ENCODE measurements at regions not wholly inside any gene's neighbourhood (a gene's known extent, or its start where the extent isn't known, plus 50 kb on each side); places are given as distances from the start of the nearest gene placed in this dataset.

- no peak for DNase-seq (ENCODE audit: low read depth)
Observed at GRCh38 chr10:55158633-55159032, 357.6 kb upstream of the PCDH15 start.

- DNase-seq (ENCODE audit: low read depth) = peak; percentile 67
Observed at GRCh38 chr10:55146032-55146431, 345.0 kb upstream of the PCDH15 start.

GRCh38 chr10:55144001-55144400 lies 343.0 kb upstream of the PCDH15 start:
- peak; percentile 62 for DNase-seq (ENCODE audit: low read depth)

GRCh38 chr10:55141892-55142291 lies 340.9 kb upstream of the PCDH15 start:
- DNase-seq (ENCODE audit: low read depth) = no peak

GRCh38 chr10:55137063-55137462 lies 336.0 kb upstream of the PCDH15 start:
- no peak for DNase-seq (ENCODE audit: low read depth)

GRCh38 chr10:55104738-55105137 lies 303.7 kb upstream of the PCDH15 start:
- no peak for DNase-seq (ENCODE audit: low read depth)

- DNase-seq (ENCODE audit: low read depth) = no peak
Observed at GRCh38 chr10:55098452-55098851, 297.4 kb upstream of the PCDH15 start.

- no peak for DNase-seq (ENCODE audit: low read depth)
Observed at GRCh38 chr10:55091691-55092328, 290.8 kb upstream of the PCDH15 start.

- DNase-seq (ENCODE audit: low read depth) = no peak
Observed at GRCh38 chr10:55078121-55078520, 277.1 kb upstream of the PCDH15 start.

GRCh38 chr10:55065185-55065584 lies 264.2 kb upstream of the PCDH15 start:
- DNase-seq (ENCODE audit: low read depth) = no peak

- no peak for DNase-seq (ENCODE audit: low read depth)
Observed at GRCh38 chr10:55063811-55064210, 262.8 kb upstream of the PCDH15 start.

- DNase-seq (ENCODE audit: low read depth) = no peak
Observed at GRCh38 chr10:55062349-55062748, 261.3 kb upstream of the PCDH15 start.

- DNase-seq (ENCODE audit: low read depth) = no peak
Observed at GRCh38 chr10:55058800-55059199, 257.8 kb upstream of the PCDH15 start.

- no peak for DNase-seq (ENCODE audit: low read depth)
Observed at GRCh38 chr10:55051515-55051914, 250.5 kb upstream of the PCDH15 start.

GRCh38 chr10:55048830-55049498 lies 247.9 kb upstream of the PCDH15 start:
- DNase-seq (ENCODE audit: low read depth) = no peak

GRCh38 chr10:55043540-55043939 lies 242.5 kb upstream of the PCDH15 start:
- DNase-seq (ENCODE audit: low read depth) = no peak

- no peak for DNase-seq (ENCODE audit: low read depth)
Observed at GRCh38 chr10:55033061-55033460, 232.0 kb upstream of the PCDH15 start.

- no peak for DNase-seq (ENCODE audit: low read depth)
Observed at GRCh38 chr10:55024713-55025112, 223.7 kb upstream of the PCDH15 start.

GRCh38 chr10:55019439-55019838 lies 218.4 kb upstream of the PCDH15 start:
- DNase-seq (ENCODE audit: low read depth) = no peak

GRCh38 chr10:55013318-55013717 lies 212.3 kb upstream of the PCDH15 start:
- no peak for DNase-seq (ENCODE audit: low read depth)

- no peak for DNase-seq (ENCODE audit: low read depth)
Observed at GRCh38 chr10:55002420-55002819, 201.4 kb upstream of the PCDH15 start.

GRCh38 chr10:55001422-55001821 lies 200.4 kb upstream of the PCDH15 start:
- no peak for DNase-seq (ENCODE audit: low read depth)

- no peak for DNase-seq (ENCODE audit: low read depth)
Observed at GRCh38 chr10:54993148-54993547, 192.1 kb upstream of the PCDH15 start.

- no peak for DNase-seq (ENCODE audit: low read depth)
Observed at GRCh38 chr10:54985732-54986131, 184.7 kb upstream of the PCDH15 start.
